ENCODE measurements at regions not wholly inside any gene's neighbourhood (a gene's known extent, or its start where the extent isn't known, plus 50 kb on each side); places are given as distances from the start of the nearest gene placed in this dataset.

- TF ChIP-seq USF2 (CRISPR knock-in tag; IDR thresholded peaks at IDR 0.05), result no peak
These were observed 402.5 kb downstream of the RAPGEF2 start (continued) for GRCh38 chr4:159505266-159505975.

GRCh38 chr4:159506801-159507517 is 404.1 kb downstream of the RAPGEF2 start:
- TF ChIP-seq KAT7 (CRISPR knock-in tag; IDR thresholded peaks at IDR 0.05; ENCODE audit: borderline replicate concordance) (no peak), ZNF263 (CRISPR knock-in tag; IDR thresholded peaks at IDR 0.05; ENCODE audit: low read depth) (no peak)
- TF ChIP-seq, protein P1, sequence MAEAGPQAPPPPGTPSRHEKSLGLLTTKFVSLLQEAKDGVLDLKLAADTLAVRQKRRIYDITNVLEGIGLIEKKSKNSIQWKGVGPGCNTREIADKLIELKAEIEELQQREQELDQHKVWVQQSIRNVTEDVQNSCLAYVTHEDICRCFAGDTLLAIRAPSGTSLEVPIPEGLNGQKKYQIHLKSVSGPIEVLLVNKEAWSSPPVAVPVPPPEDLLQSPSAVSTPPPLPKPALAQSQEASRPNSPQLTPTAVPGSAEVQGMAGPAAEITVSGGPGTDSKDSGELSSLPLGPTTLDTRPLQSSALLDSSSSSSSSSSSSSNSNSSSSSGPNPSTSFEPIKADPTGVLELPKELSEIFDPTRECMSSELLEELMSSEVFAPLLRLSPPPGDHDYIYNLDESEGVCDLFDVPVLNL (CRISPR knock-in tag; IDR thresholded peaks at IDR 0.05; ENCODE audit: borderline replicate concordance, low read depth), result no peak
- Mint-ChIP-seq H3K27ac (no peak overlapping the region), H3K36me3 (no peaks in the 10 kb centered on the region), H3K27me3 (ENCODE audit: low read depth) (no peaks in the 10 kb centered on the region), H3K4me3 (no peak overlapping the region), H3K4me1 (peaks cover 43% of the 10 kb centered on the region), H3K9me3 (peaks cover 3% of the 10 kb centered on the region)
- DNase-seq (ENCODE audit: low spot score), result no peak
- ChIA-PET POLR2A (no interaction called here), CTCF (no interaction called here)
- no peak for ATAC-seq

GRCh38 chr4:159508917-159509500 is 406.1 kb downstream of the RAPGEF2 start:
- Mint-ChIP-seq H3K4me1 (peaks cover 25% of the 10 kb centered on the region), H3K9me3 (peaks cover 22% of the 10 kb centered on the region), H3K4me3 (no peak overlapping the region), H3K36me3 (peaks cover 2% of the 10 kb centered on the region; the same call in 1 of the 2 replicates), H3K27ac (no peak overlapping the region), H3K27me3 (ENCODE audit: low read depth) (no peaks in the 10 kb centered on the region)
- no peak for DNase-seq (ENCODE audit: low spot score)
- ChIA-PET POLR2A (no interaction called here), CTCF (no interaction called here)
- ATAC-seq, result no peak
- TF ChIP-seq, protein P2, sequence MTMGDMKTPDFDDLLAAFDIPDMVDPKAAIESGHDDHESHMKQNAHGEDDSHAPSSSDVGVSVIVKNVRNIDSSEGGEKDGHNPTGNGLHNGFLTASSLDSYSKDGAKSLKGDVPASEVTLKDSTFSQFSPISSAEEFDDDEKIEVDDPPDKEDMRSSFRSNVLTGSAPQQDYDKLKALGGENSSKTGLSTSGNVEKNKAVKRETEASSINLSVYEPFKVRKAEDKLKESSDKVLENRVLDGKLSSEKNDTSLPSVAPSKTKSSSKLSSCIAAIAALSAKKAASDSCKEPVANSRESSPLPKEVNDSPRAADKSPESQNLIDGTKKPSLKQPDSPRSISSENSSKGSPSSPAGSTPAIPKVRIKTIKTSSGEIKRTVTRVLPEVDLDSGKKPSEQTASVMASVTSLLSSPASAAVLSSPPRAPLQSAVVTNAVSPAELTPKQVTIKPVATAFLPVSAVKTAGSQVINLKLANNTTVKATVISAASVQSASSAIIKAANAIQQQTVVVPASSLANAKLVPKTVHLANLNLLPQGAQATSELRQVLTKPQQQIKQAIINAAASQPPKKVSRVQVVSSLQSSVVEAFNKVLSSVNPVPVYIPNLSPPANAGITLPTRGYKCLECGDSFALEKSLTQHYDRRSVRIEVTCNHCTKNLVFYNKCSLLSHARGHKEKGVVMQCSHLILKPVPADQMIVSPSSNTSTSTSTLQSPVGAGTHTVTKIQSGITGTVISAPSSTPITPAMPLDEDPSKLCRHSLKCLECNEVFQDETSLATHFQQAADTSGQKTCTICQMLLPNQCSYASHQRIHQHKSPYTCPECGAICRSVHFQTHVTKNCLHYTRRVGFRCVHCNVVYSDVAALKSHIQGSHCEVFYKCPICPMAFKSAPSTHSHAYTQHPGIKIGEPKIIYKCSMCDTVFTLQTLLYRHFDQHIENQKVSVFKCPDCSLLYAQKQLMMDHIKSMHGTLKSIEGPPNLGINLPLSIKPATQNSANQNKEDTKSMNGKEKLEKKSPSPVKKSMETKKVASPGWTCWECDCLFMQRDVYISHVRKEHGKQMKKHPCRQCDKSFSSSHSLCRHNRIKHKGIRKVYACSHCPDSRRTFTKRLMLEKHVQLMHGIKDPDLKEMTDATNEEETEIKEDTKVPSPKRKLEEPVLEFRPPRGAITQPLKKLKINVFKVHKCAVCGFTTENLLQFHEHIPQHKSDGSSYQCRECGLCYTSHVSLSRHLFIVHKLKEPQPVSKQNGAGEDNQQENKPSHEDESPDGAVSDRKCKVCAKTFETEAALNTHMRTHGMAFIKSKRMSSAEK (CRISPR knock-in tag; IDR thresholded peaks at IDR 0.05; ENCODE audit: borderline replicate concordance), result no peak
- TF ChIP-seq ZNF671 (CRISPR knock-in tag; IDR thresholded peaks at IDR 0.05) (no peak), MYBL2 (CRISPR knock-in tag; IDR thresholded peaks at IDR 0.05) (no peak), FOXP1 (CRISPR knock-in tag; IDR thresholded peaks at IDR 0.05; ENCODE audit: borderline replicate concordance) (no peak), JUN (CRISPR knock-in tag; IDR thresholded peaks at IDR 0.05) (no peak), FOXJ3 (CRISPR knock-in tag; IDR thresholded peaks at IDR 0.05; ENCODE audit: borderline replicate concordance) (no peak), SMAD4 (CRISPR knock-in tag; IDR thresholded peaks at IDR 0.05) (no peak), JAZF1 (CRISPR knock-in tag; IDR thresholded peaks at IDR 0.05) (no peak), SP1 (CRISPR knock-in tag; conservative IDR thresholded peaks at IDR 0.05) (no peak), ZNF219 (CRISPR knock-in tag; IDR thresholded peaks at IDR 0.05; ENCODE audit: borderline replicate concordance) (no peak), ETV6 (CRISPR knock-in tag; IDR thresholded peaks at IDR 0.05) (no peak), MXD4 (CRISPR knock-in tag; IDR thresholded peaks at IDR 0.05; ENCODE audit: borderline replicate concordance) (no peak), EMX1 (CRISPR knock-in tag; IDR thresholded peaks at IDR 0.05) (no peak)
- TF ChIP-seq, protein P3, sequence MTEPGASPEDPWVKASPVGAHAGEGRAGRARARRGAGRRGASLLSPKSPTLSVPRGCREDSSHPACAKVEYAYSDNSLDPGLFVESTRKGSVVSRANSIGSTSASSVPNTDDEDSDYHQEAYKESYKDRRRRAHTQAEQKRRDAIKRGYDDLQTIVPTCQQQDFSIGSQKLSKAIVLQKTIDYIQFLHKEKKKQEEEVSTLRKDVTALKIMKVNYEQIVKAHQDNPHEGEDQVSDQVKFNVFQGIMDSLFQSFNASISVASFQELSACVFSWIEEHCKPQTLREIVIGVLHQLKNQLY (CRISPR knock-in tag; IDR thresholded peaks at IDR 0.05), result no peak
- TF ChIP-seq, protein P4, sequence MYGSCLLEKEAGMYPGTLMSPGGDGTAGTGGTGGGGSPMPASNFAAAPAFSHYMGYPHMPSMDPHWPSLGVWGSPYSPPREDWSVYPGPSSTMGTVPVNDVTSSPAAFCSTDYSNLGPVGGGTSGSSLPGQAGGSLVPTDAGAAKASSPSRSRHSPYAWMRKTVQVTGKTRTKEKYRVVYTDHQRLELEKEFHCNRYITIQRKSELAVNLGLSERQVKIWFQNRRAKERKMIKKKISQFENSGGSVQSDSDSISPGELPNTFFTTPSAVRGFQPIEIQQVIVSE (CRISPR knock-in tag; IDR thresholded peaks at IDR 0.05; ENCODE audit: borderline replicate concordance), result no peak
- TF ChIP-seq, protein P5, sequence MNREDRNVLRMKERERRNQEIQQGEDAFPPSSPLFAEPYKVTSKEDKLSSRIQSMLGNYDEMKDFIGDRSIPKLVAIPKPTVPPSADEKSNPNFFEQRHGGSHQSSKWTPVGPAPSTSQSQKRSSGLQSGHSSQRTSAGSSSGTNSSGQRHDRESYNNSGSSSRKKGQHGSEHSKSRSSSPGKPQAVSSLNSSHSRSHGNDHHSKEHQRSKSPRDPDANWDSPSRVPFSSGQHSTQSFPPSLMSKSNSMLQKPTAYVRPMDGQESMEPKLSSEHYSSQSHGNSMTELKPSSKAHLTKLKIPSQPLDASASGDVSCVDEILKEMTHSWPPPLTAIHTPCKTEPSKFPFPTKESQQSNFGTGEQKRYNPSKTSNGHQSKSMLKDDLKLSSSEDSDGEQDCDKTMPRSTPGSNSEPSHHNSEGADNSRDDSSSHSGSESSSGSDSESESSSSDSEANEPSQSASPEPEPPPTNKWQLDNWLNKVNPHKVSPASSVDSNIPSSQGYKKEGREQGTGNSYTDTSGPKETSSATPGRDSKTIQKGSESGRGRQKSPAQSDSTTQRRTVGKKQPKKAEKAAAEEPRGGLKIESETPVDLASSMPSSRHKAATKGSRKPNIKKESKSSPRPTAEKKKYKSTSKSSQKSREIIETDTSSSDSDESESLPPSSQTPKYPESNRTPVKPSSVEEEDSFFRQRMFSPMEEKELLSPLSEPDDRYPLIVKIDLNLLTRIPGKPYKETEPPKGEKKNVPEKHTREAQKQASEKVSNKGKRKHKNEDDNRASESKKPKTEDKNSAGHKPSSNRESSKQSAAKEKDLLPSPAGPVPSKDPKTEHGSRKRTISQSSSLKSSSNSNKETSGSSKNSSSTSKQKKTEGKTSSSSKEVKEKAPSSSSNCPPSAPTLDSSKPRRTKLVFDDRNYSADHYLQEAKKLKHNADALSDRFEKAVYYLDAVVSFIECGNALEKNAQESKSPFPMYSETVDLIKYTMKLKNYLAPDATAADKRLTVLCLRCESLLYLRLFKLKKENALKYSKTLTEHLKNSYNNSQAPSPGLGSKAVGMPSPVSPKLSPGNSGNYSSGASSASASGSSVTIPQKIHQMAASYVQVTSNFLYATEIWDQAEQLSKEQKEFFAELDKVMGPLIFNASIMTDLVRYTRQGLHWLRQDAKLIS (CRISPR knock-in tag; IDR thresholded peaks at IDR 0.05; ENCODE audit: borderline replicate concordance), result no peak

Measured in WTC11 (cell line).